BJ (cell line): ENCODE measurements at regions not wholly inside any gene's neighbourhood (a gene's known extent, or its start where the extent isn't known, plus 50 kb on each side); places are given as distances from the start of the nearest gene placed in this dataset.

Experiments used
- CTCF ChIA-PET: fragments of 350-600 bp; formaldehyde crosslinking; extraction: SDS; loops from one replicate; lab custom pipeline; 2021; ENCODE audit warnings: antibody characterized with exemption, inconsistent platforms; lab: Yijun Ruan, JAX
- POLR2A ChIA-PET: fragments of 300-600 bp; sonication (Branson Sonifier 250); formaldehyde crosslinking; extraction: SDS; loops from one replicate; lab custom pipeline; 2021; ENCODE audit warnings: antibody characterized with exemption; lab: Charles Lee
- DNase-seq: peaks from one replicate; pipeline ENCODE4 v3.0.0-alpha.2; 2011; ENCODE audit warnings: low read depth
- H3K27me3 ChIP-seq: 2 replicates; pipeline ENCODE4 v1.6.0; 2011; ENCODE audit warnings: low read length; ENCODE audit not compliant: control insufficient read depth, insufficient read depth
- H3K36me3 ChIP-seq: 2 replicates; pipeline ENCODE4 v1.5.1; 2011; ENCODE audit warnings: low read length; ENCODE audit not compliant: control insufficient read depth, insufficient read depth
- H3K4me3 ChIP-seq: 2 replicates; pipeline ENCODE4 v1.5.1; 2011; ENCODE audit warnings: low read depth, mild to moderate bottlenecking, control low read depth, low read length
- CTCF ChIP-seq: IDR thresholded peaks from 2 replicates; pipeline ENCODE4 v1.5.1; 2011; ENCODE audit warnings: low read depth, mild to moderate bottlenecking, control low read depth, inconsistent platforms, low read length, moderate library complexity; ENCODE audit not compliant: insufficient read depth

DNA sequence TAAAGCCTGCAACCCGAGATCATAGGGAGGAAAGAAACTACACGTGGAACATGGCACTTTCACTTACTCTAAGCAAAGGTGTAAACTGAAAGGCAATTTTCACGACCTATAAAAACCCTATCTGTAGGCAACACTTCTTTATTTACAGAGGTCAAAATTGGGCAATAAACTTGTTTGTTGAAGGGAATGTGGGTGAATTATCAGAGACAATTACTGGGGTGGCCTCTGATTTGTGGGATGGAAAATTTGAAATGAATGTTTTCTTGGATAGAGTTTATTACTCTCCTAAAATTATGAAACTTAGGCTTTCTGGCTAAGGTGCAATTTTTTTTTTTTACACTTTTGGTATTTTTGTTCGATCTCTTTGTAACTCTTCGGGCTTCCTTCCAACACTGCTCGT is 734.1 kb upstream of the TENM3 start:
- CTCF ChIA-PET = no interaction called here
- TF ChIP-seq CTCF = no peak
- H3K4me3 ChIP-seq = no peak overlapping the region
- H3K27me3 ChIP-seq = no peaks in the 10 kb centered on the region
- POLR2A ChIA-PET = no interaction called here
- no peaks in the 10 kb centered on the region for H3K36me3 ChIP-seq
- no peak for DNase-seq

DNA sequence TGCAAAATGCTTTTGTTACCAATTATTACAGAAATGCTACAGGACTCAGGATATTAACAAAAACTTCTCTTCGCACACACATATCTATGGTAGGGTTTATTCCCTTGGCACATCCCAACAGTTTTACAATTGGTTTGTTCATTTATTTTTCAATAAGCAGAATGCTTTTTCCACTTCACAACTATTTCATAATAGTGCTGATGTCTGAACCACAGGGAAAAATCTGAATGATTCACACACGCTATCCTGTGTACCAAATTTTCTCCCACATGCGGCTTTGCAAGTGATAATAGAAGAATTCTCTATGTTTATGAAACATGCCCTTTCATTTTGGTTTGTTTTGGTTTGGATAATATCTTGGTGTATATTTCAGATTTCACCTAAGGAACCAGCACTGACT is 725.7 kb upstream of the TENM3 start:
- CTCF ChIA-PET = no interaction called here
- DNase-seq = no peak
- TF ChIP-seq CTCF = no peak

GRCh38 chr4:181520790-181521189 is 722.4 kb upstream of the TENM3 start:
- no peaks in the 10 kb centered on the region for H3K36me3 ChIP-seq
- DNase-seq = no peak
- H3K4me3 ChIP-seq = no peak overlapping the region
- TF ChIP-seq CTCF = no peak
- ChIA-PET POLR2A (no interaction called here), CTCF (no interaction called here)
- H3K27me3 ChIP-seq = no peaks in the 10 kb centered on the region

More for the DNA sequence above, 725.7 kb upstream of the TENM3 start:
- H3K27me3 ChIP-seq = no peaks in the 10 kb centered on the region
- POLR2A ChIA-PET = no interaction called here
- no peaks in the 10 kb centered on the region for H3K36me3 ChIP-seq
- H3K4me3 ChIP-seq = no peak overlapping the region

DNA sequence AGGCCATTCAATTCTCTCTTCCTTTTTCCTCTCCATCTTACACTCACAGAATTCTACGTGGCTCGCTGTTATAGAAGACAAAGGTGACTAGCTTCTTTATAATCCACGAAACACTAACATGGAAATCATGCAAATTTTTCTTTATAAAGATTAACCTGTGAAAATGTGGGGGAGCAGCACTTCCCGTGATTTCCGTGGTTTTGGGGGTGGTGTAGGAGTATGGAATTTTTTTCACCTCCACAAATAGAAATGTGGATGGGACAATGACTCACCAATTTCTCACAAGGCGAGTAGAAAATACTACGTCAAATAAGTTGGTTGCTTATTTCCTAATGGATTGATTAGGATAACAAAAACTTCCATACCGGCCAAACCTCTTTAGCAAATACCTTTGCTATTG is 719.2 kb upstream of the TENM3 start:
- no peaks in the 10 kb centered on the region for H3K36me3 ChIP-seq
- no peak overlapping the region for H3K4me3 ChIP-seq
- TF ChIP-seq CTCF = no peak
- ChIA-PET CTCF (no interaction called here), POLR2A (no interaction called here)
- no peaks in the 10 kb centered on the region for H3K27me3 ChIP-seq
- no peak for DNase-seq

DNA sequence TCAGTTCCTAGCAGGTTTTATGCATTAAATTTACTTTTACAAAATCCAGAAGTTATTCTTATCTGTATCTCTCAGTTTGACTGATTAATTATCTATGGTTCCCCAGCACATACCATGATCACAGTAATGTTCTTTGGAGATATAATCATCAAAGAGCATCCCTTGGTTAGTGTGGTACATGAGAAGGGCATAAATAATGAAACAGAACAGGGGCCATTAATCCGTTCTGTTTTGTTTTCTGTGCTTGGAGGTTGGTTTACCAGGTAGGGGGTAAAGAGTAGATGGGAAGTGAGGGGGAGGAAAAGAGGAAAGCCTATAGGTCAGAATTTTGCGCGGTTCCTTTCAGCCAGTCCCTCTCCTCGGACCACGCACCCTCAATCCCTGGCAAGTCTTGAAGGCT is 718.7 kb upstream of the TENM3 start:
- ChIA-PET CTCF (no interaction called here), POLR2A (no interaction called here)
- H3K36me3 ChIP-seq = no peaks in the 10 kb centered on the region
- TF ChIP-seq CTCF = no peak
- H3K4me3 ChIP-seq = no peak overlapping the region
- no peak for DNase-seq
- no peaks in the 10 kb centered on the region for H3K27me3 ChIP-seq
